Brain microvascular endothelial cell (primary cell): ENCODE measurements at regions not wholly inside any gene's neighbourhood (a gene's known extent, or its start where the extent isn't known, plus 50 kb on each side); places are given as distances from the start of the nearest gene placed in this dataset.

ENCODE experiments used
- DNase-seq: peaks from one replicate; pipeline ENCODE4 v3.0.0-alpha.2; 2020
- H3K27ac ChIP-seq: fragments of 250-450 bp; sonication (Bioruptor Pico); 2 replicates; pipeline ENCODE4 v1.5.1; 2020; ENCODE audit warnings: mild to moderate bottlenecking, moderate library complexity
- H3K27me3 ChIP-seq: fragments of 250-450 bp; sonication (Bioruptor Pico); replicated peaks from 2 replicates; pipeline ENCODE4 v1.5.1; 2020; ENCODE audit warnings: mild to moderate bottlenecking
- H3K36me3 ChIP-seq: fragments of 250-450 bp; sonication (Bioruptor Pico); replicated peaks from 2 replicates; pipeline ENCODE4 v1.5.1; 2020; ENCODE audit warnings: mild to moderate bottlenecking
- H3K4me3 ChIP-seq: 2 replicates; pipeline ENCODE4 v1.5.1; 2011; ENCODE audit warnings: low read depth, mild to moderate bottlenecking, control low read depth, low read length, moderate library complexity
- CTCF ChIP-seq: IDR thresholded peaks from 2 replicates; pipeline ENCODE4 v1.5.1; 2011; ENCODE audit warnings: low read depth, mild to moderate bottlenecking, moderate library complexity, low read length, control low read depth, inconsistent platforms; ENCODE audit errors: missing control alignments
- in situ Hi-C: cut with HindIII; loops from 2 replicates; pipeline ENCODE4 v1.10.0; 2017; ENCODE audit warnings: low sequenced_read_pairs, low pct_ligation_motif_present

DNA sequence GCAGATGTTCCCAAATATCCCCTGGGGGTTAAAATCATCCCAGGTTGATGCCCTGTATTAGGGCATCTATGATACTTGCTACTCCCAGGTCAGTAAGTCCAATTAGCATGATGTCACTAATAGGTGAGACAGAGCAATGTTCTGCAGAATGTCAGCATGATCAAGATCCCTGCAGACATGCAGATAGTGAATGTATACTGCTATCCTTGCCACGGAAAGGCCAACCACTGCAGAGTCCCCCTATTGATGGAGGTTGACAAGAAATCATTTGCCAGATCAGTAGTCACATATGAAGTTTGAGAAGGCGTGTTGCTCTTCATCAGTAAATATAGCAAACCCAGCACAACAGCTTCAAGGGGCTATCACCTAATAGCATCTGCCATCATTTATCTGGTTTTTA, 97.4 kb downstream of the SETD4 start:
- in situ Hi-C loops, result no loop called here
- DNase-seq, result no peak
- no peak overlapping the region for H3K27ac ChIP-seq
- no peak overlapping the region for H3K4me3 ChIP-seq
- H3K27me3 ChIP-seq, result peaks cover 4% of the 10 kb centered on the region
- no peak for TF ChIP-seq CTCF
- no peaks in the 10 kb centered on the region for H3K36me3 ChIP-seq

- DNase-seq, result no peak
- Histone ChIP-seq H3K27me3 (no peaks in the 10 kb centered on the region), H3K36me3 (no peaks in the 10 kb centered on the region), H3K4me3 (no peak overlapping the region), H3K27ac (no peak overlapping the region)
- in situ Hi-C loops, result no loop called here
- TF ChIP-seq CTCF, result no peak
Measured at GRCh38 chr21:35954066-35954465, 106.3 kb downstream of the SETD4 start.

GRCh38 chr21:35953597-35953996, 106.7 kb downstream of the SETD4 start:
- Histone ChIP-seq H3K36me3 (no peaks in the 10 kb centered on the region), H3K27me3 (no peaks in the 10 kb centered on the region), H3K27ac (no peak overlapping the region), H3K4me3 (no peak overlapping the region)
- in situ Hi-C loops, result no loop called here
- TF ChIP-seq CTCF, result no peak
- peak; percentile 42 for DNase-seq

GRCh38 chr21:35952651-35953340, 107.5 kb downstream of the SETD4 start:
- in situ Hi-C loops, result no loop called here
- no peak overlapping the region for H3K4me3 ChIP-seq
- no peak for DNase-seq
- no peaks in the 10 kb centered on the region for H3K36me3 ChIP-seq
- TF ChIP-seq CTCF, result no peak
- H3K27me3 ChIP-seq, result no peaks in the 10 kb centered on the region
- no peak overlapping the region for H3K27ac ChIP-seq

- H3K27ac ChIP-seq, result no peak overlapping the region
- in situ Hi-C loops, result no loop called here
Measured at GRCh38 chr21:35948982-35949381, 111.3 kb downstream of the SETD4 start.

More at GRCh38 chr21:35948982-35949381, 111.3 kb downstream of the SETD4 start:
- H3K36me3 ChIP-seq, result no peaks in the 10 kb centered on the region
- no peak overlapping the region for H3K4me3 ChIP-seq
- DNase-seq, result no peak
- H3K27me3 ChIP-seq, result no peaks in the 10 kb centered on the region
- no peak for TF ChIP-seq CTCF
